Loucy (cell line): ENCODE measurements at regions not wholly inside any gene's neighbourhood (a gene's known extent, or its start where the extent isn't known, plus 50 kb on each side); places are given as distances from the start of the nearest gene placed in this dataset.
A peak's percentile ranks its signal among the peaks of the same experiment; 100 is the strongest.
"Not testable (repeated sequence)": the region's sequence is repeated elsewhere in the genome, so short reads cannot be mapped to it uniquely, and the experiment has no call there.

Experiments used
- H2AFZ ChIP-seq: fragments of 200-600 bp; sonication (generic); 2 replicates; pipeline ENCODE4 v1.6.0; 2016; ENCODE audit warnings: antibody characterized with exemption, mild to moderate bottlenecking, low read length, moderate library complexity
- H3F3A ChIP-seq: fragments of 200-600 bp; 2 replicates; pipeline ENCODE4 v1.6.0; 2016; ENCODE audit warnings: antibody characterized with exemption, low read depth, mild to moderate bottlenecking
- H3K27me3 ChIP-seq: fragments of 200-600 bp; sonication (generic); 2 replicates; pipeline ENCODE4 v1.6.1; 2014; ENCODE audit warnings: low read length, mild to moderate bottlenecking; ENCODE audit not compliant: insufficient read depth, poor library complexity, severe bottlenecking
- H3K36me3 ChIP-seq: fragments of 200-600 bp; sonication (generic); 2 replicates; pipeline ENCODE4 v1.6.1; 2016; ENCODE audit warnings: low read length; ENCODE audit not compliant: insufficient read depth
- H3K4me1 ChIP-seq: fragments of 200-600 bp; sonication (generic); 2 replicates; pipeline ENCODE4 v1.5.1; 2014; ENCODE audit warnings: low read length, mild to moderate bottlenecking; ENCODE audit not compliant: insufficient read depth, poor library complexity, severe bottlenecking
- H3K4me2 ChIP-seq: fragments of 200-600 bp; sonication (generic); 2 replicates; pipeline ENCODE4 v1.6.0; 2014; ENCODE audit warnings: antibody characterized with exemption, low read length, low read depth, mild to moderate bottlenecking; ENCODE audit not compliant: poor library complexity, severe bottlenecking
- H3K4me3 ChIP-seq: fragments of 200-600 bp; sonication (generic); 2 replicates; pipeline ENCODE4 v1.5.1; 2014; ENCODE audit warnings: low read length, mild to moderate bottlenecking, mixed read lengths; ENCODE audit not compliant: poor library complexity, severe bottlenecking
- H3K79me2 ChIP-seq: fragments of 200-600 bp; sonication (generic); 2 replicates; pipeline ENCODE4 v1.6.1; 2014; ENCODE audit warnings: low read length; ENCODE audit not compliant: insufficient read depth
- H3K9ac ChIP-seq: fragments of 200-600 bp; sonication (generic); 2 replicates; pipeline ENCODE4 v1.6.0; 2014; ENCODE audit warnings: mild to moderate bottlenecking, low read depth, low read length, moderate library complexity; ENCODE audit not compliant: poor library complexity, severe bottlenecking
- H3K9me2 ChIP-seq: fragments of 200-600 bp; sonication (generic); replicated peaks from 2 replicates; pipeline ENCODE4 v1.6.1; 2016; ENCODE audit warnings: low read depth, low read length, mixed read lengths
- H3K9me3 ChIP-seq: fragments of 200-600 bp; sonication (generic); 2 replicates; pipeline ENCODE4 v1.6.1; 2014; ENCODE audit warnings: mild to moderate bottlenecking, antibody characterized with exemption, low read length, low read depth; ENCODE audit not compliant: insufficient read depth
- H4K20me1 ChIP-seq: fragments of 200-600 bp; sonication (generic); 2 replicates; pipeline ENCODE4 v1.6.0; 2014; ENCODE audit warnings: antibody characterized with exemption, low read length, mild to moderate bottlenecking; ENCODE audit not compliant: insufficient read depth, poor library complexity, severe bottlenecking
- CTCF ChIP-seq: fragments of 200-600 bp; sonication (generic); conservative IDR thresholded peaks from 2 replicates; pipeline ENCODE4 v1.5.1; 2014; ENCODE audit warnings: mild to moderate bottlenecking, antibody characterized with exemption, low read length
- EZH2phosphoT487 ChIP-seq: fragments of 200-600 bp; IDR thresholded peaks from 2 replicates; pipeline ENCODE4 v1.6.1; 2018; ENCODE audit warnings: antibody characterized with exemption, mild to moderate bottlenecking, moderate library complexity, borderline replicate concordance

GRCh38 chr20:53647286-53647821 lies 53.7 kb upstream of the ZNF217 start:
- Histone ChIP-seq H3K79me2 (no peaks in the 10 kb centered on the region), H3K4me2 (no peak overlapping the region), H3F3A (peaks cover 13% of the 10 kb centered on the region), H3K4me3 (no peak overlapping the region), H4K20me1 (no peaks in the 10 kb centered on the region), H3K9me3 (no peaks in the 10 kb centered on the region), H3K27me3 (no peaks in the 10 kb centered on the region), H3K9ac (no peak overlapping the region), H3K4me1 (peaks cover 48% of the 10 kb centered on the region), H3K9me2 (no peaks in the 10 kb centered on the region), H3K36me3 (no peaks in the 10 kb centered on the region), H2AFZ (no peak overlapping the region)
- no peak for TF ChIP-seq CTCF
- TF ChIP-seq EZH2phosphoT487: no peak

- no peaks in the 10 kb centered on the region for H3K27me3 ChIP-seq
- H3F3A ChIP-seq: peaks cover 18% of the 10 kb centered on the region
- H3K36me3 ChIP-seq: no peaks in the 10 kb centered on the region
- H3K79me2 ChIP-seq: no peaks in the 10 kb centered on the region
- H3K4me2 ChIP-seq: no peak overlapping the region
- no peak overlapping the region for H3K9ac ChIP-seq
- H3K9me2 ChIP-seq: no peaks in the 10 kb centered on the region
- no peaks in the 10 kb centered on the region for H3K9me3 ChIP-seq
- H3K4me1 ChIP-seq: peaks cover 49% of the 10 kb centered on the region
- H3K4me3 ChIP-seq: no peak overlapping the region
- no peaks in the 10 kb centered on the region for H4K20me1 ChIP-seq
- no peak overlapping the region for H2AFZ ChIP-seq
- TF ChIP-seq CTCF (no peak), EZH2phosphoT487 (no peak)
Measured at GRCh38 chr20:53646550-53646949, 52.9 kb upstream of the ZNF217 start.

GRCh38 chr20:53645582-53645897 lies 51.9 kb upstream of the ZNF217 start:
- Histone ChIP-seq H2AFZ (peak overlapping the region; percentile 13), H3K9me3 (no peaks in the 10 kb centered on the region), H4K20me1 (no peaks in the 10 kb centered on the region), H3K27me3 (no peaks in the 10 kb centered on the region), H3K79me2 (no peaks in the 10 kb centered on the region), H3K4me2 (peak overlapping the region; percentile 25), H3K9me2 (no peaks in the 10 kb centered on the region), H3K36me3 (no peaks in the 10 kb centered on the region), H3K9ac (peak overlapping the region; percentile 75), H3K4me3 (no peak overlapping the region), H3F3A (peaks cover 18% of the 10 kb centered on the region), H3K4me1 (peaks cover 55% of the 10 kb centered on the region)
- TF ChIP-seq CTCF (no peak), EZH2phosphoT487 (no peak)

GRCh38 chr20:53644108-53644507 lies 50.5 kb upstream of the ZNF217 start:
- not testable (repeated sequence) for H2AFZ ChIP-seq, H3K4me3 ChIP-seq, H3K27me3 ChIP-seq, H3K79me2 ChIP-seq, H3K36me3 ChIP-seq, H4K20me1 ChIP-seq, H3K9me2 ChIP-seq, H3K9me3 ChIP-seq
- Histone ChIP-seq H3K4me1 (peaks cover 65% of the 10 kb centered on the region), H3F3A (peaks cover 18% of the 10 kb centered on the region), H3K9ac (peak overlapping the region; percentile 75), H3K4me2 (peak overlapping the region; percentile 75)
